HepG2 (cell line): ENCODE measurements at regions not wholly inside any gene's neighbourhood (a gene's known extent, or its start where the extent isn't known, plus 50 kb on each side); places are given as distances from the start of the nearest gene placed in this dataset.

Experiments
- ARID5B ChIP-seq: IDR thresholded peaks from 2 replicates; pipeline ENCODE4 v1.4.0; 2020; ENCODE audit warnings: mild to moderate bottlenecking, missing genetic modification reagents
- DNMT3B ChIP-seq: conservative IDR thresholded peaks from 2 replicates; pipeline ENCODE4 v1.6.1; 2016; ENCODE audit warnings: missing biosample characterization, control low read depth
- KDM1A ChIP-seq: IDR thresholded peaks from 2 replicates; pipeline ENCODE4 v1.6.1; 2016; ENCODE audit warnings: missing compliant biosample characterization
- NFE2L2 ChIP-seq: fragments of 150-350 bp; IDR thresholded peaks from 2 replicates; pipeline ENCODE4 v1.6.1; 2014; ENCODE audit warnings: low read length
- PHF8 ChIP-seq: sonication (generic); formaldehyde crosslinking; IDR thresholded peaks from 2 replicates; pipeline ENCODE4 v1.5.0; 2020; ENCODE audit warnings: missing genetic modification reagents
- SOX13 ChIP-seq, 3 experiments: fragments of 450-650 bp in 1 of 3; sonication (generic) in 1 of 3; formaldehyde crosslinking in 1 of 3; IDR thresholded peaks in 2 of 3; conservative IDR thresholded peaks in 1 of 3; 2 replicates each; pipeline versions ENCODE4 v1.5.0 to v1.6.1; 2016 to 2020; ENCODE audit warnings: antibody characterized with exemption in 1 of 3, mild to moderate bottlenecking in 1 of 3, missing compliant biosample characterization in 1 of 3, missing genetic modification reagents in 1 of 3, moderate library complexity in 1 of 3
- SOX6 ChIP-seq, 2 experiments: fragments of 450-650 bp in 1 of 2; sonication (generic) in 1 of 2; formaldehyde crosslinking in 1 of 2; IDR thresholded peaks; 2 replicates each; pipeline versions ENCODE4 v1.4.0 to v1.6.1; 2017 to 2020; ENCODE audit warnings: antibody characterized with exemption in 1 of 2, mild to moderate bottlenecking in 1 of 2, missing genetic modification reagents in 1 of 2
- SYNCRIP ChIP-seq: fragments of 200-400 bp; formaldehyde crosslinking; IDR thresholded peaks from 2 replicates; pipeline ENCODE4 v1.6.1; 2018; ENCODE audit warnings: mild to moderate bottlenecking, low read depth, low read length; ENCODE audit not compliant: insufficient read depth
- TEAD3 ChIP-seq: optimal IDR thresholded peaks from 2 replicates; pipeline ENCODE3; 2016; ENCODE audit warnings: borderline replicate concordance
- ZBTB14 ChIP-seq: sonication (generic); formaldehyde crosslinking; IDR thresholded peaks from 2 replicates; pipeline ENCODE4 v1.4.0; 2020; ENCODE audit warnings: missing genetic modification reagents
- ZBTB43 ChIP-seq: sonication (generic); formaldehyde crosslinking; conservative IDR thresholded peaks from 2 replicates; pipeline ENCODE4 v1.4.0; 2020; ENCODE audit warnings: missing genetic modification reagents
- ZBTB7A ChIP-seq: sonication (generic); formaldehyde crosslinking; IDR thresholded peaks from 2 replicates; pipeline ENCODE4 v1.8.0; 2022; ENCODE audit warnings: mild to moderate bottlenecking, missing genetic modification reagents
- ZNF234 ChIP-seq: sonication (generic); formaldehyde crosslinking; conservative IDR thresholded peaks from 2 replicates; pipeline ENCODE4 v1.5.1; 2020; ENCODE audit warnings: mild to moderate bottlenecking, missing genetic modification reagents
- TF ChIP-seq, protein P1 (sequence below): sonication (generic); formaldehyde crosslinking; IDR thresholded peaks from 2 replicates; pipeline ENCODE4 v1.5.0; 2020; ENCODE audit warnings: mild to moderate bottlenecking, missing genetic modification reagents
- TF ChIP-seq, protein P2 (sequence below): sonication (generic); formaldehyde crosslinking; IDR thresholded peaks from 2 replicates; pipeline ENCODE4 v1.8.1; 2023; ENCODE audit warnings: mild to moderate bottlenecking, moderate library complexity, missing genetic modification reagents
- TF ChIP-seq, protein P3 (sequence below): sonication (generic); formaldehyde crosslinking; IDR thresholded peaks from 2 replicates; pipeline ENCODE4 v1.8.1; 2023; ENCODE audit warnings: missing genetic modification reagents, inconsistent platforms, borderline replicate concordance

- TF ChIP-seq ZBTB7A (no peak), ZNF234 (CRISPR knock-in tag) (no peak), PHF8 (no peak), ZBTB43 (CRISPR knock-in tag) (no peak), ZBTB14 (CRISPR knock-in tag) (no peak), TEAD3 (CRISPR knock-in tag) (peak; percentile 39), KDM1A (CRISPR knock-in tag) (no peak), SOX13 (IDR thresholded peaks at IDR 0.05) (no peak), SOX13 (CRISPR knock-in tag; conservative IDR thresholded peaks at IDR 0.05 in 1 of 2, IDR thresholded peaks at IDR 0.05 in 1 of 2) (peak in 1 of 2 experiments; percentile 43; a peak in 1 of 4 replicates), SOX6 (IDR thresholded peaks at IDR 0.05) (no peak), SOX6 (CRISPR knock-in tag; IDR thresholded peaks at IDR 0.05) (peak; percentile 58; the same call in 1 of the 2 replicates), DNMT3B (CRISPR knock-in tag) (no peak), ARID5B (CRISPR knock-in tag) (no peak), SYNCRIP (no peak), NFE2L2 (no peak)
- TF ChIP-seq, protein P1, sequence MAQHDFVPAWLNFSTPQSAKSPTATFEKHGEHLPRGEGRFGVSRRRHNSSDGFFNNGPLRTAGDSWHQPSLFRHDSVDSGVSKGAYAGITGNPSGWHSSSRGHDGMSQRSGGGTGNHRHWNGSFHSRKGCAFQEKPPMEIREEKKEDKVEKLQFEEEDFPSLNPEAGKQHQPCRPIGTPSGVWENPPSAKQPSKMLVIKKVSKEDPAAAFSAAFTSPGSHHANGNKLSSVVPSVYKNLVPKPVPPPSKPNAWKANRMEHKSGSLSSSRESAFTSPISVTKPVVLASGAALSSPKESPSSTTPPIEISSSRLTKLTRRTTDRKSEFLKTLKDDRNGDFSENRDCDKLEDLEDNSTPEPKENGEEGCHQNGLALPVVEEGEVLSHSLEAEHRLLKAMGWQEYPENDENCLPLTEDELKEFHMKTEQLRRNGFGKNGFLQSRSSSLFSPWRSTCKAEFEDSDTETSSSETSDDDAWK (CRISPR knock-in tag), result no peak
- TF ChIP-seq, protein P2, sequence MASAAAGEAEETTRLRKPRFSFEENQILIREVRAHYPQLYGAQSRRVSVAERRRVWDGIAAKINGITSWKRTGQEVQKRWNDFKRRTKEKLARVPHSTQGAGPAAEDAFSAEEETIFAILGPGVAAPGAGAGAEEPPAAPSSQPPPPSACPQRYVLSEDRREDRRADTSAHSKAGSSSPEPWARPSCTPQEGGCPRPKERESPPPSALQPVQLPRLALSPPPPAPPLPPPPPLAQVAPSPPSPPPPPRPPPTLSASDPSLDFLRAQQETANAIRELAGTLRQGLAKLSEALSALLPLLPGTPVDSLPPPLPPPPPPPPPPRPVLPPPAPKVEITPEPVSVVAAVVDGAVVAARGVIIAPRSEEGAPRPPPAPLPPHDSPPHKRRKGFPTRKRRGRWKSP (CRISPR knock-in tag), result no peak
- TF ChIP-seq, protein P3, sequence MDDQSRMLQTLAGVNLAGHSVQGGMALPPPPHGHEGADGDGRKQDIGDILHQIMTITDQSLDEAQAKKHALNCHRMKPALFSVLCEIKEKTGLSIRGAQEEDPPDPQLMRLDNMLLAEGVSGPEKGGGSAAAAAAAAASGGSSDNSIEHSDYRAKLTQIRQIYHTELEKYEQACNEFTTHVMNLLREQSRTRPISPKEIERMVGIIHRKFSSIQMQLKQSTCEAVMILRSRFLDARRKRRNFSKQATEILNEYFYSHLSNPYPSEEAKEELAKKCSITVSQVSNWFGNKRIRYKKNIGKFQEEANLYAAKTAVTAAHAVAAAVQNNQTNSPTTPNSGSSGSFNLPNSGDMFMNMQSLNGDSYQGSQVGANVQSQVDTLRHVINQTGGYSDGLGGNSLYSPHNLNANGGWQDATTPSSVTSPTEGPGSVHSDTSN (CRISPR knock-in tag), result no peak
These were observed 196.3 kb upstream of the GATB start (continued) for GRCh38 chr4:151957153-151957552.
